ENCODE measurements at regions not wholly inside any gene's neighbourhood (a gene's known extent, or its start where the extent isn't known, plus 50 kb on each side); places are given as distances from the start of the nearest gene placed in this dataset.

DNA sequence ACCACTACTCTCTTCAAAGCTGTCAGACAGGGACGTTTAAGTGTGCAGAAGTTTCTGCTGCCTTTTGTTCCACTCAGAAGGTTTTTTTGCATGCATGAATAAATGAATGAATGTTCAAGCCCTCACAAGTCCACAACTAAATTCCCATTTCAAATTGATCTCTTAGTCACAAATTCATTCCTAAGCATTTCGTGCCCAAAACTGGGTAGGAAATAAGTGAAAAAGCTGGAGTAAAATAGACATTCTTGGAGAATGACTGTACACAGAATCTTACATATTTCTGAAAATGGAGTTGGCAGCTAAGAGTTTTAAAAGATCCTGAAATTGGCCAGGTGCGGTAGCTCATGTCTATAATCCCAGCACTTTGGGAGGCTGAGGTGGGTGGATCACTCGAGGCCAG lies 117.6 kb downstream of the PERP start:
- no peak overlapping the region for H3K4me3 ChIP-seq
- no peaks in the 10 kb centered on the region for H3K9me1 ChIP-seq (ENCODE audit: control insufficient read depth, insufficient read depth, low read length)
- in situ Hi-C loops (cut with MboI) (no loop called here), intact Hi-C loops (cut with micrococcal nuclease) (no loop called here)
- ChIA-PET POLR2A (interaction anchor here (0.6 to 1.8 kb wide), 3 partner anchors 11 to 107 kb away, joined by 3 to 5 read pairs (median 3); no protein-coding TSS in a partner anchor), CTCF (ENCODE audit: low intra/inter-chr PET ratio) (no interaction called here)
- TF ChIP-seq, protein P1, sequence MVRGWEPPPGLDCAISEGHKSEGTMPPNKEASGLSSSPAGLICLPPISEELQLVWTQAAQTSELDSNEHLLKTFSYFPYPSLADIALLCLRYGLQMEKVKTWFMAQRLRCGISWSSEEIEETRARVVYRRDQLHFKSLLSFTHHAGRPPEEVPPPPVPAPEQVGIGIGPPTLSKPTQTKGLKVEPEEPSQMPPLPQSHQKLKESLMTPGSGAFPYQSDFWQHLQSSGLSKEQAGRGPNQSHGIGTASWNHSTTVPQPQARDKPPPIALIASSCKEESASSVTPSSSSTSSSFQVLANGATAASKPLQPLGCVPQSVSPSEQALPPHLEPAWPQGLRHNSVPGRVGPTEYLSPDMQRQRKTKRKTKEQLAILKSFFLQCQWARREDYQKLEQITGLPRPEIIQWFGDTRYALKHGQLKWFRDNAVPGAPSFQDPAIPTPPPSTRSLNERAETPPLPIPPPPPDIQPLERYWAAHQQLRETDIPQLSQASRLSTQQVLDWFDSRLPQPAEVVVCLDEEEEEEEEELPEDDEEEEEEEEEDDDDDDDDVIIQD (CRISPR knock-in tag; IDR thresholded peaks at IDR 0.05) = no peak
- no peak for TF ChIP-seq HNRNPK (IDR thresholded peaks at IDR 0.05; ENCODE audit: low read depth, low read length, poor library complexity, severe bottlenecking)
- FAIRE-seq (no peak), ATAC-seq (no peak), DNase-seq (ENCODE audit: extremely low read depth in 1 of 4, low spot score in 3 of 4) (no peak)
- H3K4me2 ChIP-seq (ENCODE audit: insufficient read depth, low read length) = no peak overlapping the region
- no peak overlapping the region for H2AFZ ChIP-seq (ENCODE audit: low read depth, low read length)
- H3K9ac ChIP-seq (ENCODE audit: insufficient read depth in 1 of 2, low read depth in 2 of 2, low read length in 2 of 2) = no peak overlapping the region
- H3K4me1 ChIP-seq (replicated peaks in 1 of 2; ENCODE audit: control insufficient read depth in 2 of 2, insufficient read depth in 2 of 2, low read length in 2 of 2) = no peaks in the 10 kb centered on the region
- peaks cover 2 to 4% of the 10 kb centered on the region in 2 experiments; a peak in 2 of 5 replicates for H3K27me3 ChIP-seq (ENCODE audit: control insufficient read depth in 2 of 2, insufficient read depth in 2 of 2, low read length in 2 of 2)
- no peaks in the 10 kb centered on the region for H3K79me2 ChIP-seq (ENCODE audit: control insufficient read depth, insufficient read depth, low read length)
- H3K27ac ChIP-seq (ENCODE audit: extremely low read depth, low read depth, low read length) = no peak overlapping the region
- WGBS (ENCODE audit: insufficient coverage, low coverage, missing lambda C conversion rate) = 0% methylated on average over 4 of the region's 4 CpGs
- no peaks in the 10 kb centered on the region for H3K9me3 ChIP-seq (replicated peaks; ENCODE audit: control insufficient read depth, insufficient read depth, low read depth, low read length)
- H3K36me3 ChIP-seq (ENCODE audit: control insufficient read depth, insufficient read depth, low read length) = no peaks in the 10 kb centered on the region
- H4K20me1 ChIP-seq (replicated peaks; ENCODE audit: control insufficient read depth, insufficient read depth, low read length) = no peaks in the 10 kb centered on the region
- no TSS peak for BruUV-seq (replicated peaks)

DNA sequence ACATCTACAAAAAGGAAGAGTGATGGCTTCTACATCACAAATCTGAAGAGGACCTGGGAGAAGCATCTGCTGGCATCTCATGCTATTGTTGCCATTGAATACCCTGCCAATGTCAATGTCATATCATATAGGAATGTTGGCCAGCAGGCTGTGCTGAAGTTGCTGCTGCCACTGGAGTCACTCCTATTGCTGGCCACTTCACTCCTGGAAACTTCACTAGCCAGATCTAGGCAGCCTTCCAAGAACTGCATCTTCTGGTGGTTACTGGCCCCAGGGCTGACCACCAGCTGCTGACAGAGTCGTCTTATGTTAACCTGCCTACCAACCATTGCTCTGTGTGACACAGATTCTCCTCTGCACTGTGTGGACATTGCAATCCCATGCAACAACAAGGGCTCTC lies 111.8 kb downstream of the PERP start:
- no peaks in the 10 kb centered on the region for H3K79me2 ChIP-seq (ENCODE audit: control insufficient read depth, insufficient read depth, low read length)
- in situ Hi-C loops (cut with MboI) = no loop called here
- no peak overlapping the region for H3K4me3 ChIP-seq
- DNase-seq (ENCODE audit: extremely low read depth in 1 of 4, low spot score in 3 of 4) = no peak
- H3K9me3 ChIP-seq (replicated peaks; ENCODE audit: control insufficient read depth, insufficient read depth, low read depth, low read length) = no peaks in the 10 kb centered on the region
- H2AFZ ChIP-seq (ENCODE audit: low read depth, low read length) = no peak overlapping the region
- no peak; the same call in 2 of the 3 replicates for ATAC-seq
- no peak overlapping the region for H3K9ac ChIP-seq (ENCODE audit: insufficient read depth in 1 of 2, low read depth in 2 of 2, low read length in 2 of 2)
- H3K27ac ChIP-seq (ENCODE audit: extremely low read depth, low read depth, low read length) = no peak overlapping the region
- ChIA-PET CTCF (ENCODE audit: low intra/inter-chr PET ratio) (no interaction called here), POLR2A (no interaction called here)
- no peak for FAIRE-seq
- no TSS peak for BruUV-seq (replicated peaks)
- no peak overlapping the region for H3K4me2 ChIP-seq (ENCODE audit: insufficient read depth, low read length)
- H3K27me3 ChIP-seq (ENCODE audit: control insufficient read depth in 2 of 2, insufficient read depth in 2 of 2, low read length in 2 of 2) = peaks cover 2 to 11% of the 10 kb centered on the region in 2 experiments; a peak in 2 of 5 replicates
- no peaks in the 10 kb centered on the region for H3K9me1 ChIP-seq (ENCODE audit: control insufficient read depth, insufficient read depth, low read length)
- H3K4me1 ChIP-seq (replicated peaks in 1 of 2; ENCODE audit: control insufficient read depth in 2 of 2, insufficient read depth in 2 of 2, low read length in 2 of 2) = no peaks in the 10 kb centered on the region
- H4K20me1 ChIP-seq (replicated peaks; ENCODE audit: control insufficient read depth, insufficient read depth, low read length) = no peaks in the 10 kb centered on the region
- 0% methylated on average over 1 of the region's 1 CpG for WGBS (ENCODE audit: insufficient coverage, low coverage, missing lambda C conversion rate)
- H3K36me3 ChIP-seq (ENCODE audit: control insufficient read depth, insufficient read depth, low read length) = no peaks in the 10 kb centered on the region
- intact Hi-C loops (cut with micrococcal nuclease) = no loop called here
- TF ChIP-seq ZNF263 (CRISPR knock-in tag; IDR thresholded peaks at IDR 0.05; ENCODE audit: borderline replicate concordance) (no peak), ZNF175 (CRISPR knock-in tag; IDR thresholded peaks at IDR 0.05; ENCODE audit: low read depth) (no peak), TSC22D4 (tag; IDR thresholded peaks at IDR 0.05) (no peak), ZNF133 (CRISPR knock-in tag; IDR thresholded peaks at IDR 0.05) (no peak), FOXJ3 (CRISPR knock-in tag; IDR thresholded peaks at IDR 0.05) (no peak), KDM2B (CRISPR knock-in tag; IDR thresholded peaks at IDR 0.05) (no peak), SIX5 (IDR thresholded peaks at IDR 0.05; ENCODE audit: borderline replicate concordance in 1 of 2, insufficient read depth in 1 of 2, low read depth in 1 of 2, low read length in 2 of 2) (no peak), TOE1 (IDR thresholded peaks at IDR 0.05; ENCODE audit: borderline replicate concordance) (no peak), TOE1 (CRISPR knock-in tag; IDR thresholded peaks at IDR 0.05; ENCODE audit: borderline replicate concordance, low read depth) (no peak), JUND (IDR thresholded peaks at IDR 0.05; ENCODE audit: borderline replicate concordance, low read depth, low read length) (no peak), JUND (tag; IDR thresholded peaks at IDR 0.05; ENCODE audit: borderline replicate concordance, low read depth, low read length) (no peak)
- TF ChIP-seq, protein P2, sequence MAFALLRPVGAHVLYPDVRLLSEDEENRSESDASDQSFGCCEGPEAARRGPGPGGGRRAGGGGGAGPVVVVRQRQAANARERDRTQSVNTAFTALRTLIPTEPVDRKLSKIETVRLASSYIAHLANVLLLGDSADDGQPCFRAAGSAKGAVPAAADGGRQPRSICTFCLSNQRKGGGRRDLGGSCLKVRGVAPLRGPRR (CRISPR knock-in tag; IDR thresholded peaks at IDR 0.05) = no peak
- TF ChIP-seq, protein P3, sequence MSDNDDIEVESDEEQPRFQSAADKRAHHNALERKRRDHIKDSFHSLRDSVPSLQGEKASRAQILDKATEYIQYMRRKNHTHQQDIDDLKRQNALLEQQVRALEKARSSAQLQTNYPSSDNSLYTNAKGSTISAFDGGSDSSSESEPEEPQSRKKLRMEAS (CRISPR knock-in tag; IDR thresholded peaks at IDR 0.05) = no peak

Data from K562 (cell line).